ENCODE measurements at regions not wholly inside any gene's neighbourhood (a gene's known extent, or its start where the extent isn't known, plus 50 kb on each side); places are given as distances from the start of the nearest gene placed in this dataset.

- DNase-seq: no peak
Measured at GRCh38 chr6:126148853-126149252, 162.5 kb downstream of the TRMT11 start.

GRCh38 chr6:126152372-126152745, 166.0 kb downstream of the TRMT11 start:
- no peak for DNase-seq

GRCh38 chr6:126153661-126154060, 167.3 kb downstream of the TRMT11 start:
- peak; percentile 80 for DNase-seq

GRCh38 chr6:126156973-126157372, 170.6 kb downstream of the TRMT11 start:
- no peak for DNase-seq

GRCh38 chr6:126167726-126168125, 172.2 kb upstream of the CENPW start:
- DNase-seq: no peak

GRCh38 chr6:126170433-126170832, 169.5 kb upstream of the CENPW start:
- no peak for DNase-seq

GRCh38 chr6:126170978-126171382, 168.9 kb upstream of the CENPW start:
- no peak for DNase-seq

- no peak for DNase-seq
Measured at GRCh38 chr6:126172131-126172530, 167.8 kb upstream of the CENPW start.

GRCh38 chr6:126173265-126173664, 166.7 kb upstream of the CENPW start:
- DNase-seq: no peak

GRCh38 chr6:126174697-126175096, 165.2 kb upstream of the CENPW start:
- no peak for DNase-seq

- DNase-seq: no peak
Measured at GRCh38 chr6:126175251-126175650, 164.7 kb upstream of the CENPW start.

- DNase-seq: no peak
Measured at GRCh38 chr6:126176282-126176681, 163.6 kb upstream of the CENPW start.

GRCh38 chr6:126180585-126180984, 159.3 kb upstream of the CENPW start:
- no peak for DNase-seq

GRCh38 chr6:126181173-126181741, 158.7 kb upstream of the CENPW start:
- no peak for DNase-seq

GRCh38 chr6:126181890-126182289, 158.0 kb upstream of the CENPW start:
- DNase-seq: no peak

- no peak for DNase-seq
Measured at GRCh38 chr6:126182650-126183311, 157.1 kb upstream of the CENPW start.

GRCh38 chr6:126185774-126186173, 154.1 kb upstream of the CENPW start:
- DNase-seq: no peak

GRCh38 chr6:126188279-126188909, 151.5 kb upstream of the CENPW start:
- no peak for DNase-seq

- DNase-seq: no peak
Measured at GRCh38 chr6:126195625-126196236, 144.2 kb upstream of the CENPW start.

- DNase-seq: no peak
Measured at GRCh38 chr6:126198631-126199030, 141.3 kb upstream of the CENPW start.

GRCh38 chr6:126199466-126199865, 140.4 kb upstream of the CENPW start:
- no peak for DNase-seq

- DNase-seq: no peak
Measured at GRCh38 chr6:126202707-126203106, 137.2 kb upstream of the CENPW start.

GRCh38 chr6:126204126-126204525, 135.8 kb upstream of the CENPW start:
- no peak for DNase-seq

All from right lung (tissue), 2 donors.